ENCODE measurements at regions not wholly inside any gene's neighbourhood (a gene's known extent, or its start where the extent isn't known, plus 50 kb on each side); places are given as distances from the start of the nearest gene placed in this dataset.

- Histone ChIP-seq H3F3A (ENCODE audit: insufficient read depth, low read length) (no peaks in the 10 kb centered on the region), H3K4me3 (ENCODE audit: low read length) (no peak overlapping the region), H3K79me2 (ENCODE audit: low read length) (no peaks in the 10 kb centered on the region), H2AFZ (ENCODE audit: low read length) (no peak overlapping the region), H3K4me2 (ENCODE audit: low read depth, low read length) (no peak overlapping the region), H3K27ac (ENCODE audit: low read length) (no peak overlapping the region), H4K20me1 (ENCODE audit: insufficient read depth, low read length) (no peaks in the 10 kb centered on the region), H3K9ac (ENCODE audit: low read length) (no peak overlapping the region), H3K9me3 (replicated peaks; ENCODE audit: insufficient read depth, low read length) (no peaks in the 10 kb centered on the region), H3K9me2 (replicated peaks; ENCODE audit: insufficient read depth, low read length) (no peaks in the 10 kb centered on the region), H3K27me3 (replicated peaks; ENCODE audit: insufficient read depth, low read length) (no peaks in the 10 kb centered on the region), H3K4me1 (ENCODE audit: low read length) (no peaks in the 10 kb centered on the region), H3K36me3 (replicated peaks; ENCODE audit: insufficient read depth, low read length) (no peaks in the 10 kb centered on the region)
- DNase-seq, result no peak
- TF ChIP-seq EZH2phosphoT487 (IDR thresholded peaks at IDR 0.05; ENCODE audit: low read length), result no peak
- TF ChIP-seq EZH2 (optimal IDR thresholded peaks at IDR 0.05; ENCODE audit: low read depth, low read length), result no peak
- TF ChIP-seq CTCF (IDR thresholded peaks at IDR 0.05; ENCODE audit: low read length), result no peak
Measured at GRCh38 chr6:126253431-126253830, 86.5 kb upstream of the CENPW start.

- Histone ChIP-seq H3K4me3 (ENCODE audit: low read length) (no peak overlapping the region), H3K27me3 (replicated peaks; ENCODE audit: insufficient read depth, low read length) (no peaks in the 10 kb centered on the region), H3K9me3 (replicated peaks; ENCODE audit: insufficient read depth, low read length) (no peaks in the 10 kb centered on the region), H3K79me2 (ENCODE audit: low read length) (no peaks in the 10 kb centered on the region), H3K4me1 (ENCODE audit: low read length) (no peaks in the 10 kb centered on the region), H2AFZ (ENCODE audit: low read length) (no peak overlapping the region), H3K9ac (ENCODE audit: low read length) (no peak overlapping the region), H3K9me2 (replicated peaks; ENCODE audit: insufficient read depth, low read length) (no peaks in the 10 kb centered on the region), H3F3A (ENCODE audit: insufficient read depth, low read length) (no peaks in the 10 kb centered on the region), H4K20me1 (ENCODE audit: insufficient read depth, low read length) (no peaks in the 10 kb centered on the region), H3K27ac (ENCODE audit: low read length) (no peak overlapping the region), H3K4me2 (ENCODE audit: low read depth, low read length) (no peak overlapping the region), H3K36me3 (replicated peaks; ENCODE audit: insufficient read depth, low read length) (no peaks in the 10 kb centered on the region)
- TF ChIP-seq EZH2 (optimal IDR thresholded peaks at IDR 0.05; ENCODE audit: low read depth, low read length) (no peak), CTCF (IDR thresholded peaks at IDR 0.05; ENCODE audit: low read length) (no peak), EZH2phosphoT487 (IDR thresholded peaks at IDR 0.05; ENCODE audit: low read length) (no peak)
- no peak for DNase-seq
Measured at GRCh38 chr6:126258150-126258549, 81.8 kb upstream of the CENPW start.

- Histone ChIP-seq H4K20me1 (ENCODE audit: insufficient read depth, low read length) (no peaks in the 10 kb centered on the region), H3K9me2 (replicated peaks; ENCODE audit: insufficient read depth, low read length) (no peaks in the 10 kb centered on the region), H3K4me1 (ENCODE audit: low read length) (no peaks in the 10 kb centered on the region), H3F3A (ENCODE audit: insufficient read depth, low read length) (no peaks in the 10 kb centered on the region), H3K27me3 (replicated peaks; ENCODE audit: insufficient read depth, low read length) (no peaks in the 10 kb centered on the region), H3K36me3 (replicated peaks; ENCODE audit: insufficient read depth, low read length) (no peaks in the 10 kb centered on the region), H2AFZ (ENCODE audit: low read length) (no peak overlapping the region), H3K9ac (ENCODE audit: low read length) (no peak overlapping the region), H3K79me2 (ENCODE audit: low read length) (no peaks in the 10 kb centered on the region), H3K9me3 (replicated peaks; ENCODE audit: insufficient read depth, low read length) (no peaks in the 10 kb centered on the region), H3K27ac (ENCODE audit: low read length) (no peak overlapping the region), H3K4me2 (ENCODE audit: low read depth, low read length) (no peak overlapping the region), H3K4me3 (ENCODE audit: low read length) (no peak overlapping the region)
- no peak for DNase-seq
- TF ChIP-seq CTCF (IDR thresholded peaks at IDR 0.05; ENCODE audit: low read length) (no peak), EZH2 (optimal IDR thresholded peaks at IDR 0.05; ENCODE audit: low read depth, low read length) (no peak), EZH2phosphoT487 (IDR thresholded peaks at IDR 0.05; ENCODE audit: low read length) (no peak)
Measured at GRCh38 chr6:126261792-126262421, 78.0 kb upstream of the CENPW start.
